ENCODE measurements at regions not wholly inside any gene's neighbourhood (a gene's known extent, or its start where the extent isn't known, plus 50 kb on each side); places are given as distances from the start of the nearest gene placed in this dataset.
A peak's percentile ranks its signal among the peaks of the same experiment; 100 is the strongest.

DNA sequence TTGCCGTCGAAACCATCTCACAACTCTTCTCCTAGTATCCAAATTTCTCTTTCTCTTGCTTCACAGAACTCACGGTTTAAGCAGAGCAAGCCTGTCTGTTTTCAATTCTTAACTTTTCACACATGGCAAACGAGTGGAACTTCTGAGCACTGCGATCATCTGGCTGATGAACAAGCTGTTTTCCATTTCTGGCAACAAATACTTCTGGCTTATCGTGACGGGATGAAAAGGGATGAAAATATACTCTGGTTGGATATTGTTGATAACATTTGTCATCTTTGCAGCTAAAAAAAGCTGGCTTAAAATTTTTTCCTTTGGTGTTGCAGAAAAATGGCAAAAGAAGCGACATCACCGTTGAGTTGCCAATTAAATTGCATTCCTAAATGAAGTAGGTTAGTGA lies 515.2 kb upstream of the JARID2 start:
- no peak for DNase-seq

DNA sequence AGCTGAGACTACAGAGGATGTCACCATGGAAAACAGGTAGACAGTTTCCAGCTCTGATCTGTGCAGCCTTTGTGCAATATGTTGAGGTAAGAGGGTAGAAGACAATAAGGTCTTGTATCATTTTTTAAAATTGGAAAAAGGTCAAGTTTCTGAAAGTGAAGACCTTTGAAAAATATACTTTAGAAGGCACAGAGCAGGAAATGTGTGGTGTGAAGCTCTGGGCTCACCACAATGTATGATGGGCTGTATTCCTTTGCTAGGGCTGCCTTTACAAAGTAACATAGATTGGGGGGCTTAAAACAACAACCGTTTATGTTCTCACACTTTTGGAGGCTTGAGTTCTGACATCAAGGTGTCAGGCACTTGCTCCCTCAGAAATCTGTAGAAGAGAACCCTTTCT lies 514.3 kb upstream of the JARID2 start:
- DNase-seq, result no peak

DNA sequence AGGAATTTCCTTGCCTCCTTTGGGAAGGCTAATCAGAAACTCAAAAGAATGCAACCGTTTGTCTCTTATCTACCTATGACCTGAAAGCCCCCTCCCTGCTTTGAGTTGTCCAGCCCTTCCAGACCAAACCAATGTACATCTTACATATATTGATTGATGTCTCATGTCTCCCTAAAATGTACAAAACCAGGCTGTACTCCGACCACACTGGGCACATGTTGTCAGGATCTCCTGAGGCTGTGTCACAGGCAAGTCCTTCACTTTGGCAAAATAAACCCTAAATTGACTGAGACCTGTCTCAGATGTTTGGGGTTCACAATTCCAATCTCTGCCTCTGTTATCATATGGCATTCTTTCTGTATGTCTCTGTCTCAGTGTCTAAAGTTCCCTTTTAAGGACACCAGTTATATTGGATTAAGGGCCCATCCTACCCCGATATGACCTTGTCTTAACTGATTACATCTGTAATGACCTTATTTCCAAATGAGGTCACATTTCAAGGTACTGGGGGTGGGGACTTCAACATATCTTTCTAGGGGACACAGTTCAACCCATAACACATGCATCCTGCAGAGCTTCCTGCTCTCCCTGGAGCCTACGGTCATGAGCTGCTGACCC lies 513.5 kb upstream of the JARID2 start:
- no peak for DNase-seq

DNA sequence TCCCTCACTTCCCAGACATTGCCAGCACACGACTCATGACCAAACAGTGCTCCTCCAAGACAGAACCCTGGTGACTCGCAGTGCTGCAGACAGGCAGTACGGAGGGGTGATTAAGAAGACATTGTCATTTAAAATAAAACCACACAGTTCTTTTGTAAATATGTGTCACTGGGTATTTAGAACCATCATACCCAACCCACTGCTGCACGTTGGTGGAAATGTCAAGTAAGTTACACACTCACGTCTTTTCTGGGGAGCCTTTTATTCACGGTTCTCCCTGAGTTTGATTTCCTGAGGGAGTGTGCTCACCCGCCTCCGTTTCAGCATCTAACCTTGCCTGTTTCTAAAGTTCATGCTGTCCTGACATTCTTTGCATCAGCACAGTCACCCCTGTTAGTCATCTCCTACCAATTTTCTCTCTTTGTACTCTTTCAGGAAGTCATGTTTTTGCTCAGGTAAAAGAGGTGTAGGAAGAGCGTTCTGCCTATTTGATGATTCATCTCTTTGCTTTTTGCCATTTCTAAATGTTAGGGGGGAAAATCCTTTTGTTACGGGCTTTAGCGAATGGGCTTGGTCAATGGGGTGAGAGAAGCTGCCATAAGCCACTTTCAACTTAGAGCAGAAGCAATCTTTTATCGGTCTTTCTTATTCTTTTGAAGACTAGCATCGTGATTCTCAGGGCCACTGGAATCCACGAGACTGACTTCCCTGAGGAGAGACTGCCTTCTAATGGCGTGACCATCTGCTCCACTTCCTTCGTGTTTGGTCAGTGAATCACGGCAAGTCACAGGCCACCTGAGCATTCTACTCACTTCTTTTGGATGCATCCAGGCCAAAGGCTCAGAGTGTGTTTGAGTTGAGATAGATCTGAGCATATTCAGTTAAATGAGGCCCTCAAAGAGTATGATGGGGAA lies 512.8 kb upstream of the JARID2 start:
- peak; percentile 89 for DNase-seq

DNA sequence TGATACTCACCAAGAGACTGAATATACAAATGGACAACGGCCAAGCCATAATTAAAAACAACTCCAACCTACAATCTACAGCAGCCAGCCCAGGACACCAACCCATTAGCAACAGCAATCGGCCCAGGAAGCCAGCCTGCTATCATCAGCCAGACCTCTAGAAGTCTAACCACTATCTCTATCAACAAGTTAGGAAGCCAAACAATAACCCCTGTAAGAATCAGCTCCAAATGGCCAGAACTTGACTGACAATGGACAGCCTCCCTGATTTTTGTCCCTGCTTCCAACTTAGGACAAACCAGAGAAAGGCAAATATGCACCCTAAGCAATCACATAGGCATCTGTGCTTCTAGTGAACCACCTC lies 511.8 kb upstream of the JARID2 start:
- peak; percentile 27 for DNase-seq

DNA sequence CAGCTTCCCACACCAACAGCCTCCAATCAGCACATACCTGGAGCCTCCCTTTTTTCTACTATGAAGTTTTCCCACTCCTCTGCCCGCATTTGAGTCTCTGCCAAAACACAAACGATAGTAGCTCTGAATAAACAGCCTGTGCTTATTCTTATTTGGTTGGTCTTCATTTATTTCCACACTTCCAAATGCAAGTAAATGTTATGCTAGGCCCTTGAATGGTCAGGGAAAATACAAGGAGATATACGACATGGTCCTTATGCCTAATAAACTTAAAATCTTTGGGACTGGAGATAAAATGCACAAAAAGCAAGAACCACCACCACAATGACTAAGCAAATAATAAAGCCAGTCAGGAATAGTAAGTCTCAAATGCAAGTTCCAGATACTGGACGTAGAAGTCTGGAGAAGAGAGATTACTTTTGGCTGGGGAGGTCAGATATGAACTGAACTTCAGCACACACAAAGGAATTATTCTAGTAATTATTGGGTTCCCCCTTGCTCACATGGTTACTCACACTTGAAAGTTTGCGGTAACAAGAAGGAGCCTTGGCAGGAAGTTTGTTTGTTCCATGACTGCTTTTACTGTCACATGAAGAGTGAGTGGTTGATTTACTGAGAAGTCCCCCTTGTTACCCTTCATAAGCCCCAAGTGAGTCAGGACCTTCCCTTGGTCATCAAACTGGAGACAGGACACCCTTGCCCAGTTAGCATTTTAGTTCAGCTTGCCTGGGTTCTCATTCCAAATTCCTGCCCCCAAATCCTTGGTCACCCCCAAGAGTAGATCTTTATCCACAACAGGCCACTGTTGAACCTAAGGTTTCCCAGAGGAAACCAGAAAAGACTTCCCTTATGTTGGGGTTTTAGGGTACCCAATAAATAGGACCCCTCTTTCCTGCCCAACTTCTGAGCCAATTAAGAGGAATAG lies 511.2 kb upstream of the JARID2 start:
- peak; percentile 95 for DNase-seq

DNA sequence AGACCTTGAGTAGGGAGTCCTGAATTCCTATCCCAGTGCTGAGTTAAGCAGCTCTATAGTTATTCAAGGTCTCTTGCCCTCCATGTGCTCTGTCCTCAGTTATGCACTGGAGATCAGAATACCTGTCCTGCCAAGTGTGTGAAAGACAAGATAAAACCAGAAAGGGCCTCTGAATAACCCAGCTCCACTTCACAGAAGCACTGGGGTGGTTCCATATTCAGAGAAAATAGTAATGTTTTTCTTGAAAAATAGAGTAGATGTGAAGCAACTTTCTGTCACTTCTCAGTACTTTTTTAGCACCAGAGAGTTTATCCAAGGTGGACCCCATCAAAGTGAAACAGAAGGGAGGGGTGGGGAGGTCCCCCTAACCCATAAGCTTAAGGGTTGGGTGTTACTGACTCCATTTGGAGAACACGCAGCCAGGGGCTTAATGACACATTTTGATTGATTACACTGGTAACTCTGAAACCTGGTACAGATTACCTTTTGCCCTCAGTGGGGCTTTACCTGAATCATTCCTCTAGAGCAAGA lies 509.8 kb upstream of the JARID2 start:
- DNase-seq, result peak; percentile 61

DNA sequence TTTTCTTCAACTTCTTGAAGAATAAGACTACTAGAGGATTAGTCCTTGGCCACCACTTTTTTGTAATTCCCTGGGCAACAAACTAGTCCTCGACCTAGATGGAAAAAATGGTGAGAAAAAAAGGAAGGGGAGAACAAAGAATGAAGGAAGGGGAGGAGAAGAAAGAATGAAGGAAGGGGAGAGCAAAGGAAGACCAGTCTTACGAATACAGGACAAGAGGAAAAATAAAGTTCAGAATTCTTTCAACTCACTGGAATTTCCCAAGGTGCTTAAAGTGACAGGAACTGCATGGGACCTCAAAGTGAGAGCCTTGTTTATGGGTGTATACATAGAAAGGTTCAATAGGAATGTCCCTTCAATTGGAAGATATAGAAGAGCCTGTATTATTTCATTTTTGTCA lies 509.3 kb upstream of the JARID2 start:
- no peak for DNase-seq

DNA sequence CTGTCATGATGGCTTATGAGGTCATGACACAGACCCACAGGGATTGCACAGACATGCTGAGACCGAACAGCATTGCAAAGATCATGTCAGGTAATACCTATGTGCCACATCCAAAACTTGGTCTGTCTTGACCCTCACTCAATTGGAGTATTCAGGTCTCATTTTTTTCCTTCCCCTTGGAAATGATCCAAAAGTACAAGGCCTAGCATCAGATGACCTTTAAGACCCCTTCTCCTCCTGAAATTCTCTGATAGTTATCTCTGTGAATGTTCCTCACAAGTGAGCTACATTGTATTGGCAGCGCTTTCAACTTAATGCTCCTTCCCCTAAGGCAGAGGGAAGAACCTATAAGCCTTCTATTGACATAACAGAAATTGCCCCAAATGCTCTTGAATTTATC lies 507.4 kb upstream of the JARID2 start:
- no peak for DNase-seq

DNA sequence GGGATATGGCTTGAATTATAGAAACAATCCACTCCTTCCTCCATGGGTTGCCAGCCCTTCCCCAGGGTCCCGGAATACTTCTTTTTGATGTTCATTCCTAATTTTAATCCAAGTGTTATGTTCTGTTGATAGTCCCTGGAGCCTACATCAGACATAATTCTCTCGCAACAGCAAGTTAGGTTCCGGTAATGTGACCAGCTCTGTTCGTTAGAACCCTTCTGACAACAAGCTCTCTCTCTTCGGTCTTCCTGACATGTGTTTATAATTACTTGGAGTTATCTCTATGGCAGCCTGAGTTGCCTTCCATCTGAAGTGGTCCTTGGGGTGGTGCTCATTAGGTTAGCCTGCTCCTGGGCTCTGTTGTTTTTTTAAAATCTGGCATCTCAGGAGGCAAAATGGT lies 506.9 kb upstream of the JARID2 start:
- no peak for DNase-seq

DNA sequence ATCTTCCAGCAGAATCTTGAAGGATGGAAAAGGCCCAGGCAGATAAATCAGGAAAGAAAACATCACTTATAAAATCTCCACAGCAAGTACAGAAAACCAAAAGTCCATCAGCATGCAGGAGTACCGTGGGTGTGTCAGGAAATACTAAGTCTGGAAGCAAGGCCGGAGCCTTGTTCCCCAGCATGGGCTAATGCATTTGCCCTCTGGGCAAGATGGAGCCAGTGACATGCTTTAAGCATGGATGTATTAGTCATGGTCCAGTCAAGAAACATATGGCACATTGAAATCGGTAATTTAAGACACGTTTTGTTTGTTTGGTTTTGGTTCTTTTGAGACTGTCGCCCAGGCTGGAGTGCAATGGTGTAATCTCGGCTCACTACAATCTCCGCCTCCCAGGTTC lies 506.0 kb upstream of the JARID2 start:
- no peak for DNase-seq

DNA sequence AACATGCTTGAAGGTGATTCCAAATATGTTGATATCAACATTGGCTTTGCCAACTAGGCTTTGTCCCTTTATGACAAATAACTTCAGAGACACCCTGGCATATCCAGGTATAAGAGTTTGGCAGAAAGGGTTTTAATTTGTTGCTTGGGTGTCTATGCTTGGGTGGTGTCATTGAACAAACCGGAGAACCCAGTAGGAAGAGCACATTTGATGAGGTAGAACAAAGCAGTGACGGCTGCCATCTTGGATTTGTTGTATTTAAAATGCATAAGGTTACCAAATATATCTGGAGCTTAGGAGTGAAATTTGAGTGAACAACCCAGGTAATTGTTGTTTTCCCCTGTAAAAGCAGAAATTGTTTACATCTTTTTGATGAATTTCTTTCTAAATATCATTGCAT lies 503.7 kb upstream of the JARID2 start:
- DNase-seq, result no peak

DNA sequence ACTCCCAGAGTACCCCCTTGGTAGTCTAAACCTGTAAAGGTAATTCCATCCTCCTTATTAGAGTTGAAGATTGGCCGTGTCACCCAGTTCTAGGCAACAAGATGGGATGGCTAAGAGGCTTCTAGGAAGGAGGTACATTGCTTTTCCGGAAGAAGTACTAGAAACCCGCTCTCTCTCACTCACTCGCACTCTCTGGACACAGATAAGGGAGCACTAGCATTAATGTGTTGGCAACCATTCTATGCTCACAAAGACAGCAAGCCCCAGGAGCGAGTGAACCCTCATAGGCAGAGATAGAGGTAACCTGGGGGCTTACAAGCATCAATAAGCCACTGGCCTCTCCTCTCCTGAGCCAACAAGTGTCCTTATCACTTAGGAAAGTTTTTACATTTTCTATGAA lies 503.2 kb upstream of the JARID2 start:
- no peak for DNase-seq

DNA sequence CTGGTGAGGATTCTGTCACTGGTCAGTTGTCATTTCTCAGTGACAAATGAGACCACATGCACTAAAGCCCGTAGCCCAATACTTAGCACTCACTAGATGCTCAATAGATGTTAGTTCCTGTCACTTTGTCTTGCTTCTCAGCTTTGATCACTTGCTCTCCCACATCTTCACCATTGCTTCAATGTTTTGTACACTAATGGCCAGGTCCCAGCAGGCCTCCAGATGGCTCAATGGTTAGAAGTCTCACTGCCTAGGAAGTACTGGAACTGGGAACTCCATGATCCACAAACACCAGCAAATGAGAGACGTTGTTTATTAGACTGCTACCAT lies 502.8 kb upstream of the JARID2 start:
- peak; percentile 24 for DNase-seq

DNA sequence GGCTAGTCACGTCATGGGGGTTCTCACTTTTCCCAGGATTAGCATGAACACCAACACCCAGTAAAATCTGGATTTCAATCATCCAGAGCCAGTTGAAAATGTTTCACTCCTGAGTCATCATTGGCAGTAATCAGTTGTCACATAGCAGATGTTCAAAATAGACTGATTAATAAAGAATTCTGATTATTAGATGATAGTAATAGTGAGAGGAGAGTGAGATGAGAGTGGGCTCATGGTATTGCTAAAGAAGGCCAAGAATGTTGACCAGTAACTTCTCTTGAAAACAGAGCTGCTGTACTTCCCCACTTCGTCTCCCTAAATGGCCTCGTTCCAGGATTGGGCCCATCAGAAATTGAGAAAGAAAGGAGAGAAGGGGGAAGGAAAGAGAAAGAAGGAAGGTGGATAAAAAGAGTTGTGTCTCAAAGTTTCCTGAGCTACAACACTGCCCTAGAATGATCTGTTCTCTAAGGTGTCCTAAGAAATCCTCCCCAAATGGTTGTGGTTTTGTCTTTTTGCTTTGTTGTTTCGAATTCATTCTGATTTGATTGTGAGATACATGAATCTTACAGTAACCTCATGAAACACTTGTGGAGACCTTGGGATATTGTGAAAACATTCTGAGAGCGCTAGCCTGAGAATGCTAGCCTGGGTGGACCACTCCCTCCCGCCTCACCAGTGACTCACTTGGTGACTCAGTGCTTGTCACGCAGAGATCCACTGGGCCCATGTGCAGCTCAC lies 502.2 kb upstream of the JARID2 start:
- peak; percentile 96 for DNase-seq

DNA sequence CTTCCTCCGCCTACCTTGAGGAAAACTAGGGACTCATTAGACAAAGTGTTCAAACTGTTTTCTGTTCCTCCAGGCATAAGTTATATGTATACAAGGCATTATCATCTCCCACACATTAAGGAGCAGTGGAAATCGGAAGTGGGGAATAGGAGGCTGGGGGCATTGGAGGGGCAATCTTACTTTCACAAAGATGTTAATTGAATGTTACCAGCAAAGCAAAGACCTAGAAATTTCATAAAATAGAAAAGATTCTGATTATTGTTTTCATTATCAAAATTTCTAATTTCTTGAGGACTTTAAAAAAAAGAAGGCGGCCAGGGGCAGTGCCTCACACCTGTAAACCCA lies 501.7 kb upstream of the JARID2 start:
- no peak for DNase-seq

DNA sequence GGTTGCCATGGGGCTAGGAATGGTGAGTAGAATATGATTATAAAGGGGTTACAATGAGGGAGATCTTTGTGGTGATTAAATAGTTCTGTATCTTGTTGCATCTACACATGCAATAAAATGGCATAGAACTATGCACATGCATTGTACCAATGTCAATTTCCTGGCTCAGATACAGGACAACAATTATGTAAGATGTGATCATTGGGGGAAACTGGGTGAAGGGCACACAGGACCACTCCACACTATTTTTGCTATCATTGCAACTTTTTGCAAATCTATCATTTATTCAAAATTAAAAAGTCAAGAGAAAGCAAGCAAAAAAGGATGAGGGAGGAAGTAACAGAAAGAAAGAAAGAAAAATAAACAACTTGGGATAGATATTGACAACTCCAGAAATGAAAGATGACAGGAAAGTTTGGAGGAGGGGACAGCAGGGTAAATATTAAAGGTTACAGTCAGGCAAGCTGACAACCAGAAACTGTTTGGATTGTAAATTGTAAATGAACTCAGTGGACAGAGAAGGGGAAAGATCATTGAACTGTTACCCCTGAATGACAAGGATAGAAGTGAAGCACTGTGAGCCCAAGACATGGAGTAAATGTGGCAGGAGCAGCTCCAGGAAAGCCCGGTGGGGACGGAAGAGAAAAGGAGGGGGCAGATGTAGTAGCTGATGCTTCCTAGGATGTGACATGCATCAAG lies 499.6 kb upstream of the JARID2 start:
- DNase-seq, result no peak

DNA sequence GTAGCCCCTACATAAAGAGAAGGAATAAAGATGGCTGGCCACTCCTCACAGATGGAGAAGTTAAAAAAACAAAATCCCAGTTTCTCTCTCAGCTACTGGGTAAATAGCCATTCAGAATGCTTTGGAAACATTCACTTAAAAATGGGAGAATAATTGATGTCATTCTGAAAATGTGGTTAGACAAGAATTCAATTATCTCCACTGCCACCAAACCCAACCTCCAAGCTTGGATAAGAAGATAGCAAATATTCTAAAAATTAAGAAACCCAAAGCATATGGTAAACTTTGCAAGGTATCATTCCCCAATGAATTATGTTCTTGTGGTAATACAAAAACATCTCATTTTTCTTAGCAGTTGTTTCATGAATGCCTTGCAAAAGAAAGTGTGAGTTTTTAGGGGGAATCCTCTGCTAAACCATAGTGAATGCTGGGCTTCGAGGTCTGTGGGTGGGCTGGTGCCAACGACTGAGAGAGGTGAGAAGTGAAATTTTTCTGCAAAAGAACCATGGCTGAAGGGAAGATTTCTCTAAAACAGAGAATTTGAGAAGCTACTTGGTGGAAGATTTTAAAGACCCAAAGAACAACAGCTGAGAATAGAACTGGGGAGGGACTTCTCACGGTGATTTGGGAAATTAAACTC lies 497.9 kb upstream of the JARID2 start:
- peak; percentile 59 for DNase-seq

DNA sequence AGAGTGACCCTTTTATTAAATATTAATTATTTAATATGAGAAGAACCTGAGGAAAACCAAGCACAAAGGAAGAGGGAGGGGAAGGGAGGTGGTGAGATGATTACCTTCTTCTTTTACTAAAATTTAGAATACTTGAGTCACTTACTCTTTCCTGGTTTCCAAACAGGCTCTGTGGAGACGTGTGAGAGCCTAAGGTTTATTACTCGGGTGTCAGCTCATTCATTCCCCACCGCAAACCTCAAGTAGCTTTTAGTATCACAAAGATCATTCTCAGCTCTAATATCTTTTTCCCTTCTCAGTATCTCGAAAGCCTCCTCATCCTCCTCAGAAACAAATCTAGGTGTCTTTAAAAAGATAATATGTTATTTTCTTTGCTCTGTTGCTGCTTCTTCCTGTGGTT lies 497.2 kb upstream of the JARID2 start:
- DNase-seq, result peak; percentile 90

DNA sequence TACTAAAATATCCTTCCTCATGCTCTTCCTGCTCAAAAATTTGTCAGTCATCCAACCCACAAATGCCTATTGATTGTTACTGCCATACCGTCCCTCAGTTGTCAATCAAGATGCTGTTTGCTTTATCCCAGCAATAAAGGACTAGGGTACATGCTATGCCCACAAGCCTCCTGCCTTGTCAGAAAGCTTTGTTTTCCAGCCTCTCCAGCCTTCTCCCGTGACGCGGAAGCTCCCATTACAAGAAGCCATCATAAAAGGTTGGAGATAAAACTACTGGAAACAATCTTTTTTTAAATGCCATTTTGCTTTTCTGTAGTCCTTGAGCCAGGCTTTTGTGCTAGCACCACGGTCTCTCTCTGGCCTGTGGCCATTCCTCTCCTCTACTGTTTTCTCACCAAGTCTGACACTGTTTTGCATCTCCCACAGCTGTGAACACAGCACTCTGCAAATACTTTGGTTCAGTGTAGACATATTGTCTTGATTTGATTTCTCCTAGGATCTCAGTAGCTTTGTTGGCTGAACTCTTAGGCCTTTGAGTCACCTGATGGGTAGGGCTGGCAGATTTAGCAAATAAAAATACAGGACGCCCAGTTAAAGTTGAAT lies 495.7 kb upstream of the JARID2 start:
- DNase-seq, result no peak

DNA sequence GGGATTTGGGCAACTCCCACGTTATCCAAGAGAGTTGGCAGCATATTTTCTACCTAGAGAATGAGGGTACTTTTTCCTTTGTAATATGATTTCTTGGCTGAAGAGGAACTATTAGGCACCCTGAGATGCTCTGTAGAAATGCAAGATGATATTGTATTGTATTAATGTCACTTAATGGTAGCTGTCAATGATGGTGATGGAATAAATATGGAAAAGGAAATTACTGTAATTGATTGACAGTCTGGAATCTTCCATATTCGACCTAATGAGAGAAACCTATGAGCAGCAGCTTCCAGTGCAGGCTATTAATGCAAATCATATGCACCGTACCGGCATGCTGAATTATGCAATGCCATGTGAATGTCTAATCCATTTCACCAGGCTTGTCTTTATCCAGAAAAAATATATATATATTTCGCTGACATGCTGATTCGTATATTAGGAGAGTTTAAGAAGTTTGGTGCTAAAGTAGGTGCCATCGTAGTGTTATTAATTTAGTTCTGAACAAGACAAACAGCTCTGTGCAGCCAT lies 494.2 kb upstream of the JARID2 start:
- no peak for DNase-seq
